LNCaP clone FGC (cell line): ENCODE measurements at regions not wholly inside any gene's neighbourhood (a gene's known extent, or its start where the extent isn't known, plus 50 kb on each side); places are given as distances from the start of the nearest gene placed in this dataset.

Experiments used
- DNase-seq: peaks from one replicate; pipeline ENCODE4 v3.0.0-alpha.2; 2011; ENCODE audit warnings: low read depth
- H3K4me3 ChIP-seq: 2 replicates; pipeline ENCODE4 v1.5.1; 2011; ENCODE audit warnings: mild to moderate bottlenecking, low read depth, low read length, control low read depth
- TF ChIP-seq, protein P1 (sequence below): IDR thresholded peaks from 2 replicates; pipeline ENCODE4 v1.5.1; 2012; ENCODE audit warnings: mild to moderate bottlenecking; ENCODE audit not compliant: control insufficient read depth, insufficient read depth; ENCODE audit errors: extremely low read depth

GRCh38 chr20:58002901-58003300 is 225.6 kb downstream of the ANKRD60 start:
- no peak for DNase-seq
- TF ChIP-seq, protein P1, sequence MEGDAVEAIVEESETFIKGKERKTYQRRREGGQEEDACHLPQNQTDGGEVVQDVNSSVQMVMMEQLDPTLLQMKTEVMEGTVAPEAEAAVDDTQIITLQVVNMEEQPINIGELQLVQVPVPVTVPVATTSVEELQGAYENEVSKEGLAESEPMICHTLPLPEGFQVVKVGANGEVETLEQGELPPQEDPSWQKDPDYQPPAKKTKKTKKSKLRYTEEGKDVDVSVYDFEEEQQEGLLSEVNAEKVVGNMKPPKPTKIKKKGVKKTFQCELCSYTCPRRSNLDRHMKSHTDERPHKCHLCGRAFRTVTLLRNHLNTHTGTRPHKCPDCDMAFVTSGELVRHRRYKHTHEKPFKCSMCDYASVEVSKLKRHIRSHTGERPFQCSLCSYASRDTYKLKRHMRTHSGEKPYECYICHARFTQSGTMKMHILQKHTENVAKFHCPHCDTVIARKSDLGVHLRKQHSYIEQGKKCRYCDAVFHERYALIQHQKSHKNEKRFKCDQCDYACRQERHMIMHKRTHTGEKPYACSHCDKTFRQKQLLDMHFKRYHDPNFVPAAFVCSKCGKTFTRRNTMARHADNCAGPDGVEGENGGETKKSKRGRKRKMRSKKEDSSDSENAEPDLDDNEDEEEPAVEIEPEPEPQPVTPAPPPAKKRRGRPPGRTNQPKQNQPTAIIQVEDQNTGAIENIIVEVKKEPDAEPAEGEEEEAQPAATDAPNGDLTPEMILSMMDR, result no peak

GRCh38 chr20:58001946-58002345 is 226.5 kb downstream of the ANKRD60 start:
- TF ChIP-seq, protein P1, result no peak
- DNase-seq, result no peak
- H3K4me3 ChIP-seq, result no peak overlapping the region

More at GRCh38 chr20:58002901-58003300, 225.6 kb downstream of the ANKRD60 start:
- H3K4me3 ChIP-seq, result no peak overlapping the region

DNA sequence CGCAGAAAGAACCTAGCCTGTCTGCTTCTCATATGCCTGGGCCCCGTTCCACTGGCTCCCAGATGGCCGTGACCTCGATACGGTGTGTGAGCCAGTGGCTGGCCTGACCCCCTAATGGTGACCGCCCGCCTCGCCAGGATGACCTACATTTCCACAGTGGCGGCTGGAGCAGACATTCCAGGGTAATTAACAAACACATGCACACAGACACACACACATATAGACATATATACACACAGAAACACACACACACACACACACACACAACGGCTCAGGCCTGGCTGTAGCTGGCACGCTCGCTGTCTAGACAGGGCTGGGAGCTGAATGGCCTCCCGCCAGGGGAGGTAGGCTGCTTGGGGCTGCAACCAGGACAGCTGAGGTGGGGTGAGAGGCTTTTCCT is 227.1 kb downstream of the ANKRD60 start:
- no peak for DNase-seq
- no peak overlapping the region for H3K4me3 ChIP-seq
- TF ChIP-seq, protein P1, result no peak

- no peak overlapping the region for H3K4me3 ChIP-seq
- TF ChIP-seq, protein P1, result no peak
- no peak for DNase-seq
Measured at GRCh38 chr20:58000861-58001260, 227.6 kb downstream of the ANKRD60 start.

GRCh38 chr20:57999465-58000111 is 228.9 kb downstream of the ANKRD60 start:
- TF ChIP-seq, protein P1, result no peak
- H3K4me3 ChIP-seq, result no peak overlapping the region
- no peak for DNase-seq

GRCh38 chr20:57998981-57999464 is 229.4 kb downstream of the ANKRD60 start:
- no peak for DNase-seq
- TF ChIP-seq, protein P1, result no peak
- H3K4me3 ChIP-seq, result no peak overlapping the region

DNA sequence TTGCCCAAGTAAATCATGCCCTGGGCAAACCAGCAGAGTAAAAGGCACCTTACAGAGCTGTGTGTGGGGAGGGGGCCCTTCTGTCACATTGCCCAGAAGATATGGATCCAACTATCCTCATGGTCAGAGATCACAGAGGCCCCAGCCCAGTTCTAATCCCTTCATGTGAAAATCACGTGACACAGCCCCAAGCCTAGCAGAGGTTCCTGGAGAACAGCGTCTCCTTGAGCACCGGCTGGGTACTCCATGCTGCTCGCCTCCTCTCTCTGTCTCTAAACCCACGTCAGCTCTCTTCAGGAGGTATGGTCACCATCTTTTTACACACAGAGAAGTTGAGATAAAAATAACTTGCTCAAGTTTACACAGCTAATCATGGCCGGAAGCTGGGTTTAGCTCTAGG is 230.2 kb downstream of the ANKRD60 start:
- DNase-seq, result no peak
- H3K4me3 ChIP-seq, result no peak overlapping the region
- TF ChIP-seq, protein P1, result no peak
